PC-9 (cell line): ENCODE measurements at regions not wholly inside any gene's neighbourhood (a gene's known extent, or its start where the extent isn't known, plus 50 kb on each side); places are given as distances from the start of the nearest gene placed in this dataset.

Source experiments
- CTCF ChIP-seq: fragments of 200-600 bp; sonication (generic); conservative IDR thresholded peaks from 2 replicates; pipeline ENCODE4 v1.6.1; 2017; ENCODE audit warnings: mixed run types, antibody characterized with exemption, mild to moderate bottlenecking, moderate library complexity
- EZH2 ChIP-seq: fragments of 200-600 bp; sonication (generic); IDR thresholded peaks from 2 replicates; pipeline ENCODE4 v1.8.0; 2017; ENCODE audit warnings: antibody characterized with exemption, low read depth

GRCh38 chr1:101704895-101705294, 291.8 kb downstream of the OLFM3 start:
- TF ChIP-seq EZH2 (no peak), CTCF (no peak)
